ENCODE measurements at regions not wholly inside any gene's neighbourhood (a gene's known extent, or its start where the extent isn't known, plus 50 kb on each side); places are given as distances from the start of the nearest gene placed in this dataset.

DNA sequence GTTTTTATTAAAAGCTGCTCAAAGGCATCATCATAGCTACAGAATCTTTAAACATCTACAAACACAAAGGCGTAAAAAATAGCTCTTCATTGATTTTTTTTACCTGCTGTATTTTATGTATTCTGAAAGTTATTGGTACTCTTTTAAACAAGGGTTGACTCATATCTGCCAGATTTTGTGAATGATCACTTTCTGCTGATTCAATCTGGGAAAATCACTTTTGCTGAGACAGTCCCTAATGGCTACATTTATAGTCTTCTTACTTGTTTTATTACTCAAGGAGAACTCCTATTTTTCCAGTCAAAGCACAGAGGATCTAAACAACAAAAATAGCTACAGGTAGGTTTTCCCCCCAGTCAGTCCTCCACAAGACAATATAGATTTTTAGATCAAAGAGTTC, 739.0 kb downstream of the CBLN4 start:
- no peak for DNase-seq (ENCODE audit: low spot score)

DNA sequence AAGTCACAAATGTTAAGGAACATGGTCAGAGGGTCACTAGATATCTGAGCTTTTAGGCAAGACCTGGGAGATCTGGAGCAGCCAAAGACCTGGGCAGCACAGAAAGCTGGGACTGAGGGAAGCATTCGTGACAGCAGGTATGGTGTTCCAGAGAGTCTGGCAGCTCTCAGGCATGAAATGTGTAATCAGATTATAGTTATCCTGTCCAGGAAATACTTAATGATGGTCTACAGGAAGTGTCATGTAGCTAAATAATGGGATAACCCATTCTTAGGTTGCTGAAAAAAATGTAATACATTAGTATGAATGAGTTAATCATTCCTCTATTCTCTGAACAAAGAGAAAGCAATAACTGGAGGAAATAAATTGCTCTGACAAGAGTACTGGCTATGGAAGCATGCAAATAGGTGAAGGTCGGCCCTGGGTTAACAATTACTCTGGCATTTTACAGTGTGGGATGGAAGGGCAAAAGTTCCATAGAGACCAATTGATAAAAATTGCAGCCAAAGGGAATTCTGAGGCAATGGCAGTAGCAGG, 740.5 kb downstream of the CBLN4 start:
- DNase-seq (ENCODE audit: low spot score) = no peak

DNA sequence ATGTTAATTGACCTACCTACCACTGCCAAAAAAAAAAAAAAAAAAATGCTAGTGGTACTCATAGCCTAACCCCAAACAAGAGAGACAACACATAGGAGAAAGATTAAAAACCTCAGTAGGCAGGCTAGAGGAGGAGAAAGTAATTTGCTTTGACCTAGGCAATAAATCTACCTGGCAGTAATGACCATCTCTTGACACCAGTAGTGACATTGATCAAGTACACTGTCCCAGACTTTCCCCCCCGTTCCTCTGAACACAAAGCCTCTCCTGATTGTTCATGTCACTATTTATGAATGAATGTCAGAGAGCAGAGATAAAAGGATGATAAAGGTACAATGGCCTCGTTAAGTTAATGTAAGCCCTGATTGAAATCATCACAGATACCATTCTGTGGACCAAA, 746.8 kb downstream of the CBLN4 start:
- no peak for DNase-seq (ENCODE audit: low spot score)

DNA sequence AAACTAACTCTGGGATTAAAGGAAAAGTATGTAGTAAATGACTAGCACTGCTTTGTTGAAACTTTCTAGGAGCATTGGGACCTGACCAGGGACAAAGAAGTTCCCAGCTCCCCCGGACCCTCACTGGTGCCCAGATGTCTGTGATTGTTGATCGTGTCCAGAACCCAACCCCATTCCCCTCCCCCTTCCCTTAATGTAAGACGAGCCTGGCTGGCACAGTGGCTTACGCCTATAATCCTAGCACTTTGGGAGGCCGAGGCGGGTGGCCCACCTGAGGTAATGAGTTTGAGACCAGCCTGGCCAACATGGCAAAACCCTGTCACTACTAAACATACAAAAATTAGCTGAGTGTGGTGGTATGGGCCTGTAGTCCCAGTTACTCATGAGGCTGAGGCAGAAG, 750.3 kb downstream of the CBLN4 start:
- DNase-seq (ENCODE audit: low spot score) = no peak

GRCh38 chr20:55253781-55254180, 751.5 kb downstream of the CBLN4 start:
- DNase-seq (ENCODE audit: low spot score) = no peak

- DNase-seq (ENCODE audit: low spot score) = no peak
Measured at GRCh38 chr20:55252521-55252920, 752.8 kb downstream of the CBLN4 start.

- no peak for DNase-seq (ENCODE audit: low spot score)
Measured at GRCh38 chr20:55251170-55251569, 754.1 kb downstream of the CBLN4 start.

GRCh38 chr20:55242853-55243252, 762.5 kb downstream of the CBLN4 start:
- DNase-seq (ENCODE audit: low spot score) = no peak

GRCh38 chr20:55239269-55239668, 763.9 kb downstream of the DOK5 start:
- DNase-seq (ENCODE audit: low spot score) = no peak

GRCh38 chr20:55232647-55233046, 757.3 kb downstream of the DOK5 start:
- no peak for DNase-seq (ENCODE audit: low spot score)

DNA sequence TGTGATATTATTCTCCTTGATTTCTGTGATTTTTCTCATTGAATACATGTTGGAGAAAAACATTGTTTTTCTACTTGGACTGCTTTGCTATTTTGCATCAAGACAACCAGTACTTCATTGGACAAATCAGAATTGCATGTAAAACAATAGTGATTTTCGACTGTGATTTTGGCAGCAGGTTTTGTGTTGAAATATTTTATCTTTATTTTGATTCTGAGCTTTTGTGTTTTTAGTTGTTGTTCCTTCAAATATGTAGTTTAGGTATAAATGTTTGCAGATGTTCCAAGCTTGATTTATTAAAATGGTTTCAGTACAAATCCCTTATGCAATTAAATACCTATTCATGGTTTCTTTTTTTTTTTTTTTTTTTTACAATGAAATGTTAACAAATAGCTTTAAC, 754.1 kb downstream of the DOK5 start:
- DNase-seq (ENCODE audit: low spot score) = no peak

GRCh38 chr20:55216525-55217242, 741.3 kb downstream of the DOK5 start:
- no peak for DNase-seq (ENCODE audit: low spot score)

DNA sequence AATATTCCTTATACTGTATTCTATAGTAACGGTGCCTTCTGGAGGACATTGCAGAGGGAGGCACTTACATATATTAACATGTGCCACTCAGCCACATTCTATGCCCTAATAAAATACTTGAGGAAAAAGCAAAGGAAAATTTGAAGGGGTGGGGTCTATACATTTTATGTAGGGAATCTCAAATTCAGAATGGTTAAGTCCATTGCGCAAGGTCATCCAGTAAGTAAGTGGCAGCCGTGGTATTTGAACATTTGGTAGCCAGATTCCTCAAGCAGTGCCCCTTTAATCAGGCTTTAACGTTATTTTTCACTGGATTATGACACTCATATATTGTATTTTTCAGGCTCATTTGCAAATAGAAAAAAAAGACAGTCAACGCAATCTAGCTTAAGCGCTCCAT, 738.3 kb downstream of the DOK5 start:
- no peak for DNase-seq (ENCODE audit: low spot score)

DNA sequence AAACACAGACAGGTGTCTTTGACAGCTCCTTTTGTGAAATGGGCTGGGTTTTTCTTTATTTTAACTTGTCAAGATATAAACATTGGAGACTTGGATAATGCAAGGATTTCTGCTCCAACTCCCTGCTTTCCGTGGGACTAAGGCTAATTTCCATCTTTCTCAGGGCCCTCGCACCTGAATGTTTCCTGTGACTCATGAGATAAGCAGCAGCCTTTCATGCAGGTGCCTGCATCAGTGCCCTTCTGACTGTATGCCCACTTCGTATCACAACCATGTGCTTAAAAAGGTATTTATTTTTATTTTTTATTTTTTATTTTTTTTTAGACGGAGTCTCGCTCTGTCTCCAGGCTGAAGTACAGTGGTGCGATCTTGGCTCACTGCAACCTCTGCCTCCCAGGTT, 736.1 kb downstream of the DOK5 start:
- DNase-seq (ENCODE audit: low spot score) = no peak

DNA sequence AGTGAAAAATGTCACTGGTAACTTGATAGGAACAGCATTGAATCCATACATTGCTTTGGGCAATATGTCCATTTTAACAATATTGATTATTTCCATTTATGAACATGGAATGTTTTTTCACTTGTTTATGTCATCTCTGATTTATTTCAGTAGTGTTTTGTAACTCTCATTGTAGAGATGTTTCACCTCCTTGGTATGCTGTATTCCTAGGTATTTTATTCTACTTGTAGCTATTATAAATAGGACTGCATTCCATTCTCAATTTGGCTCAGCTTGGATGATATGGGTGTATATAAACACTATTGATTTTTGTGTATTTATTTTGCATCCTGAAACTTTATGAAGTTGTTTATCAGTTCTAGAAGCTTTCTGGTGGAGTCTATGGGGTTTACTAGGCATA, 730.3 kb downstream of the DOK5 start:
- no peak for DNase-seq (ENCODE audit: low spot score)

DNA sequence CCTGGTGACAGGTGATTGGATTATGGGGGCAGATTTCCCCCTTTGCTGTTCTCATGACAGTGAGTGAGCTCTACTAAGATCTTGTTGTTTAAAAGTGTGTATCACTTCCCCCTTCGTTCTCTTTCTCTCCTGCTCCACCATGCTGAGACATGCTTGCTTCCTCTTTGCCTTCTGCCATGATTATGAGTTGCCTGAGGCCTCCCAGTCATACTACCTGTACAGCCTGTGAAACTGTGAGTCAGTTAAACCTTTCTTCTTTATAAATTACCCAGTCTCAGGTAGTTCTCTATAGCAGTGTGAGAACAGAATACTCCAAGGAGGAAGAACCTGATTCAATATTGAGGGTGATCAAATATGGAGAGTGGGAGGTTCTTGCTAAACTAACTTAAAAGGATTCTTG, 724.9 kb downstream of the DOK5 start:
- DNase-seq (ENCODE audit: low spot score) = no peak

DNA sequence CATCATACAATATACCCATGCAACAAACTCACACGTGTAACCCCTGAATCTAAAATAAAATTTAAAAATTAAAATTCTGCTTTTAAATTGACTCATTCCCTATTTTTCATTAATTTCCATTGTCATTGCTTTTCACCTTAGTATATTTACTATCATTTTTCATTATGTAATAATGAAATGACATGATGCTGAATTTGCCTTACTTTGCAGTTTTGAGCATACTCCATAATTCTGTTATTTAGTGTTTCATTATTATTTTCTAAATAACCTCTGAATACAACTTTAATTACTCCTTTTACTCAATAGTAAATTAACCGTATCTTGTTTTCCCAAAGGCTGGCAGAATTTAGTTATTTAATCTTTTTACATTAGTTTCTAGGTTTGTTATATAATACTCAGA, 719.6 kb downstream of the DOK5 start:
- no peak for DNase-seq (ENCODE audit: low spot score)

DNA sequence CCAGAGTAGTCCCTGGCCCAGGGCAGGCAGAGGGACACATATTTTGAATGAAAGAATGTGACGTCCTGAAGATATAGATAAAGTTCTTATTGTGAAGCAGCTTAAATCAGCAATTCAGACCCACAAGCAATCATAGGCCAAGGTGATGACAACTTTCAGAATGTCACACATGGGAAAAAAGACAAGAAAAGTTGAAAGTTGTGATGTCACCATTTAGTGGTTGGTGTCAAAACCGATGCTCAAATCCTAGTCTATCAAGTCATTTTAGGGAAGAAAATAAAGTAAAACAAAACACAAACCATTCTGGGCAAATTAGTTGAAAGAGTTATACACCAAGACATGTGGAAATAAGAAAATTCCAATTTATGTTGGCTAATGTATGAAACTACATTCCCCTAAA, 710.8 kb downstream of the DOK5 start:
- DNase-seq (ENCODE audit: low spot score) = no peak

GRCh38 chr20:55175081-55175480, 699.7 kb downstream of the DOK5 start:
- no peak for DNase-seq (ENCODE audit: low spot score)

- DNase-seq (ENCODE audit: low spot score) = no peak
Measured at GRCh38 chr20:55174635-55175034, 699.2 kb downstream of the DOK5 start.

DNA sequence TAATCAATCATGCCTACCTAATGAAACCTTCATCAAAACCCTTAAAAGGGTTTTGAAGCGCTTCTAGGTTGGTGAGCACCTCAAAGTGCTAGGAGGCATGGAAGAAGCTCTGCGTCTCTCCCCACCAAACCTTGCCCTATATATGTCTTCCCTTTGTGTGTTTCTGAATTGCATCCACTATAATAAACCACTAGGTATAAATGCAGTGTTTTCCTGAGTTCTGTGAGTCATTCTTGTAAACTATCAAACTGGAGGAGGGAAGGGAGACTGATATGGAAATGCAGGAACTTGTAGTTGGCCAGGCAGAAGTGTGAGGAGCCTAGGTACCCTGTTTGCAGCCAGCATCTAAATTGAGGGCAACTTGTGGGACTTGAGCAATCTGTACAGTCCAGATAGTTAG, 698.8 kb downstream of the DOK5 start:
- no peak for DNase-seq (ENCODE audit: low spot score)

- no peak for DNase-seq (ENCODE audit: low spot score)
Measured at GRCh38 chr20:55173601-55174000, 698.2 kb downstream of the DOK5 start.

DNA sequence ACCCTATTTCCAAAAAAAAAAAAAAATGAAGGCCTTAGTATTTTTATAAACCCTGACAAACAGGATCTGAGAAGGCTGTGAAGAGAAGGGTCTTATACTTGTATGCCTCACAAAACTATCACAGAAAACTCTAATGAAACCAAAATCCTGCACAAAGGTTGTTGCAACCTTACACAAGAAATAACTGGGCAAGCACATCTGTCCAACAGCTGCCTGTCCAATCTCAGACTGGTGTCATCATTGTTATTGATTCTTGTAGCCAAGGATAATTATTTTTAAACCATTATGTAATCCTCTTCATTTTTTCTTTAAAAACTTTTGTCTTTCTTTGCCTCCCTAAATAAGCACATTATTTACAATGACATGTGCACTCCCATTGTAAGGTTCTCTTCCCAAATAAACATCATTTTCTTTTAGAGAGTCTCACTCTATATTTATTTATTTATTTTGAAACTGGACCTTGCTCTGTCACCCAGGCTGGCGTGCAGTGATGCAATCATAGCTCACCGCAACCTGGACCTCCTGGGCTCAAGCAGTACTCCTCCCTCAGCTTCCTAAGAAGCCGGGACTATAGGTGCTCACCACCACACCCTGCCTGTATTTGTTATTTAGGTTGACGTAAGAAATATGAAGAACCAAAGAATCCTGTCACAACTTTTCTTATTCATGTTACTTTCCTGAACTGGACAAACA, 697.1 kb downstream of the DOK5 start:
- DNase-seq (ENCODE audit: low spot score) = no peak

GRCh38 chr20:55166063-55166462, 690.7 kb downstream of the DOK5 start:
- no peak for DNase-seq (ENCODE audit: low spot score)
